CMK (cell line): ENCODE measurements at regions not wholly inside any gene's neighbourhood (a gene's known extent, or its start where the extent isn't known, plus 50 kb on each side); places are given as distances from the start of the nearest gene placed in this dataset.

Source experiments
- DNase-seq: peaks from one replicate; pipeline ENCODE4 v3.0.0-alpha.2; 2010; ENCODE audit warnings: low read depth

DNA sequence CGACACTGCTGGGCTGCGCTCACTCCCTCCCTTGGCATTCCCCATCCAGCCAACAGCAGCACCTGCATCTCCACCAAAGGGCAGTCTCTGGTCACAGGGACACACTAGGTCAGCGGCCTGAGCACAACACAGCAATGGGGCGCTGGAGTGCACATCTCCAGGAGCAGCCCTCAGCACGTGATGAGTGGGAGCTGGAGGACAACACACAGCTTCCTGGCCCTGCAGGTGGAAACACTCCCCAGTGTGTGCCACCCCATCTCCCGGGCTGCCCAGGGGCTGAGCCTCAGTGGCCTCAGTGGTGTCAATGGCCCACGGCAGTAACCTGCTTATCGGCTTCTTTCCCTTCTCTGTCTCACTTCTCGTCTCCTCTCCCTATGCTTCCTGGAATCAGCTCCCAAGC, 96.8 kb upstream of the VSTM2B start:
- no peak for DNase-seq

DNA sequence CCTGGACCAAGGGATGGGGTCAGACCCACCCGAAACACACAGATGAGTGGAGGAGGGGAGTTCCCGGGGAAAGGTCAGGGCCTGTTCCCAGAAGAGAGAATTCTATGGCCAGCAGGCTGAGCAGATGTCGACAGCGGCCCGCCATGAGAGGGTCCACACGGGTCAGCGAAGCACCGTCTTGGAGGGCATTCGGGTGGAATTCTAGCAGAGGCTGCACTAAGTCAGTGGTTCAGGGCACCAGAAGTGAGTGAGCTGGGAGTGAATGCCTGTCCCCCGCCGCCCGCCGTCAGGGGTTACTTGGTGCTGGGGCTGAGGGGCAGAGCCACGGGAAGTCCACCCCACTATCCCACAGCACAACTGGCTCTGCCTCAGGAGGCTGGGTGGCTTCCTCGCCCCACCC, 96.2 kb upstream of the VSTM2B start:
- DNase-seq, result no peak

DNA sequence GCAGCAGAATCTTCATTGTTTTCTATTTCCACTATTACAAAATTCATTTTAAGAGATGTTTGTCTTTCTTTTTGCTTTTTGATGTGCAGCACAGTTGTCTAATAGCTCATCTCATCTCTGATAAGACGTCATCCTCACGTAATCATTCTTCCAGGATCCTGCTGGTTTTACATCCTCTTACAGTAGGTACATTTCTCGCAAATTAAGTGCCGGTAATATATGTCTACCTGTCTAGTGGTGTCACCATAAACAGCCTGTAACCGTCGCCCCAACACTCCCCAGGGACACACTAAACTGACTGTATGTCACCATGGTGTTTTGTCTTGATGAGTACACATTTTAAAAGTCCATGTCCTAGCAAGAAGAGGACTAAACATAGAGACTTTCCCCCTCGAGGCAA, 94.5 kb upstream of the VSTM2B start:
- no peak for DNase-seq

DNA sequence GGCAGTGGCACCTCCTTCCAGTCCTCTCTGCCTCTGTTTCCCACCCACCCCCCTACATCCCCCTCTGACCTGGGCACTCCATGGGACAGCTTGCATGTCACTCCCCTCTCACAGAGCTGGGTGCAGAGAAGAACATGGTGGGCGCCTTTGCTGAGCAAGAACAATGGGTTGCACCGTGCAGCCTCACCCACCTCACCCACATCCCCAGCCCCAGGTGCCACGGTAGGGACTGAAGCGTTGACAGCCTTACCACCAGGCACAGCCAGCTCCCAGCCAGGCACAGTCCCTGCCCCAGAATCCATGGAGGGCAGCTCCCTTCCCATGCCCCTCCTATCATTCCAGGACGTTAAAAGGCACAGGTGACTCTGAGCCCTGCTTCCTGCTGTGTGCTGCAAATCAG, 93.1 kb upstream of the VSTM2B start:
- no peak for DNase-seq

DNA sequence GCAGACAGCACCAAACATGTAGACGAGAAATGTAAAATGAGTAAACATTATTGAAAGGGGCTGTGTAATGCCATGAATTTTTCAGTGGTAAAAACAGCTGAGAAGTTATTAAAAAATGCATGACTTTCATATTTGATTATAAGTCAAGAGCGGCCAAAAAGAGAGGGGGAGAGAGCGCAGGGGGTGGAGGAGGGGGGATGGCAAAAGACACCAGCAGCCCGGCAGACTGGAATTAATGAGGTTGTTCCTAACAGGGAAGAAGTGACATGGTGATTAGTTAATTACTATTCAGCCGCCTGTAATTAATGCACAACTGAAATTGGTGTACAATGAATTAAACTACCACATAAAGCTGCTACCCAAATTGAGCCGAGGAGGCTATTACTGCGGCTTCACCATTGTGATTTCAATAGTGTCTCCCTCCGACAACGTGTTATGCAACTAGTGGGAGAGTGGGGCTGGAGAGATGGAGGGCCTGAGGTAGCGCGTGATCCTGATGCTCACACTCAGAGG, 89.1 kb upstream of the VSTM2B start:
- no peak for DNase-seq

DNA sequence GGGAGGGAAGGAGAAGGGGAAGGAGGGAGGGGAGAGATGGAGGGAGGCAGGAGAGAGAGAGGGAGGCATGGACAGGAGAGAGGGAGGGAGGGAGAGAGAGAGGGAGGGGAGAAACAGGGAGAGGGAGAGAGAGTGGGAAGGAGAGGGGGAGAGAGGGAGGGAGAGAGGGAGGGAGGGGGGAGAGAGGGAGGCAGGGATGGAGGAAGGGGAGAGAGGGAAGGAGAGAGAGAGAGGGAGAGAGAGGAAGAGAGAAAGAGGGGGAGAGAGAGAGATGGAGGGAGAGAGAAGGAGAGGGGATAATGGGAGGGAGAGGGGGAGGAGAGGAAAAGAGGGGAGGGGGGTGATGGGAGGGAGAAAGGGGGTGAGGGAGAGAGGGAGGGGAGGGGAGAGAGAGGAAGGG, 86.8 kb upstream of the VSTM2B start:
- no peak for DNase-seq

DNA sequence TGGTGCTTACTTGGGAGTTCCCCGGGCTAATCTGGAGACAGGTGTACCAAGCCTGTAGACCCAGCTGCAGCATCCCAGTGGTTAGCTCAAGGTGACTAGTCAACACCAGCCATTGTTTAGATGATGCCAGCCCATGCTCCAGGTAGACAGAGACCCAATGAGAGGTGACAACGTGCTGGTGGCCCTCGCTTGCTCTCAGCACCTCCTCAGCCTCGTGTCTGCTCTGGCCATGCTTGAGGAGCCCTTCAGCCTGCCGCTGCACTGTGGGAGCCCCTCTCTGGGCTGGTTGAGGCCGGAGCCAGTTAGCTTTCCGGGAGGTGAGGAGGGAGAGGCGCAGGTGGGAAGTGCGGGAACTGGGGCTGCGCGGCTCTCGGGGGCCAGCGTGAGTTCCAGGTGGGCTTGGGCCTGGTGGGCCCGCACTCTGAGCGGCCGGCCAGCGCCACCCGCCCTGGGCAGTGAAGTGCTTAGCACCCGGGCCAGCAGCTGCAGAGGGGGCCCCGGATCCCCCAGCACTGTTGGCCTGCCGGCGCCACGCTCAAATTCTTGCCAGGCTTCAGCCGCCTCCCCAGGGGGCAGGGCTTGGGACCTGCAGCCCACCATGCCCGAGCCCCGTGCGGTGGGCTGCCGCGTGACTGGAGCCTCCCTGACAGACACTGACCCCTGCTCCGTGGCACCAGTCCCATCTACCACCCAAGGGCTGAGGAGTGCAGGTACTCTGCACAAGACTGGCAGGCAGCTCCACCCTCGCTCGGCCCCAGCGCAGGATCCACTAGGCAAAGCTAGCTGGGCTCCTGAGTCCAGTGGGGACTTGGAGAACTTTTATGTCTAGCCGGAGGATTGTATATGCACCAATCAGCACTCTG, 85.9 kb upstream of the VSTM2B start:
- DNase-seq, result no peak

DNA sequence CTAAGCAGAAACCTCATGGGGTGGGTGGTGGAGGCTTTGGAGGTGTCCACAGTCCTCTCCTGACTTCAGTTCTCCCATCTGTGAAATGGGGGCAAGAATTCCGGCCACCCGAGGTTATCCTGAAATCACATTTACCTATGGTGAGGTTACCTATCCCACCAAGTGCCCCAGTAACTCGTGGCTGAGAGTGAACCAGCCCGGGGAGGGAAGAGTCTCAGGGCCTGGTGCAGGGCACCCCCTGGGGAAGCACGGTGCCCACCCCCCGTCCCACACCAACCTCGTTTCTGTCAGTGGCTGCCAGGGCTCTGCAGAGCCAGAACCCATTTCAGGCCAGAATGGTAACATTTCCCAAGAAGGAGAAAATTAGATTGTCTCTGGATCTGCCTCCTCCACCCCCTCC, 83.7 kb upstream of the VSTM2B start:
- no peak for DNase-seq

DNA sequence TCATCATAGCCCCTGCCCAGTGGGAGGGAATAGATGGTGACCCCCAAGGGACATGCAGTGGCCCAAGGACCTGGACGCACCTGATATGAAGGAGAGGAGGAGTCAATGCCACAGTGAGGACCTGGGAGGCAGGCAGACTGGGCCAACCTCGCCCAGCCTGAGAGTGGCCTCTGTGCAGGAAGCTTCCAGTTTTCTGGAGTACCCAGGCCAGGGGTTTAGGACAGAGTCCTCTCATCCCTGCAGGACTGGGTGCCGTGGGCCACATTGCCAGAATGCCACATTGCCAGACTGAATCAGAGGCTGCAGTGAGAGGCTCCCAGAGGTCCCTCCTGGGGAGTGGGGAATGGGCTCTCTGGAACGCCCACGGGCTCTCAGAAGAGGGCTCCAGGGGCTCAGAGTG, 82.9 kb upstream of the VSTM2B start:
- no peak for DNase-seq

DNA sequence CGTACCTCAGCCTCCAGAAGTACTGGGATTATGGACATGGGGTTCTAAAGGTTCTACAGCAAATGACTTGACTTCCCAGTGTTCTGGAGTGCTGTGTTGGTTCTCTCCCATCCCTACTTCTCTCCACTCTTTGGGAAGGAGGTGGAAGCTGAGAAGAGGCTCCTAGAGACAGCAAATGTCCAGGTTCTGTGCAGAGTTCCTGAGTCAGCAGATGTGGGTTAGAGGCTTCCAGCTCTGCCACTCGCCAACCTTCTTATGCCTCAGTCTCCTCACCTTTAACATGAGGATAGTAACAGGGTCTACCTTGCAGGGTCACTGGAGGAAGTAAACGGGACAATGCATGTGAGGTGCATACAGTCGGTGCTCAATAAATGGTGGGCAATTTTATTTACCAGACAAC, 80.5 kb upstream of the VSTM2B start:
- no peak for DNase-seq

DNA sequence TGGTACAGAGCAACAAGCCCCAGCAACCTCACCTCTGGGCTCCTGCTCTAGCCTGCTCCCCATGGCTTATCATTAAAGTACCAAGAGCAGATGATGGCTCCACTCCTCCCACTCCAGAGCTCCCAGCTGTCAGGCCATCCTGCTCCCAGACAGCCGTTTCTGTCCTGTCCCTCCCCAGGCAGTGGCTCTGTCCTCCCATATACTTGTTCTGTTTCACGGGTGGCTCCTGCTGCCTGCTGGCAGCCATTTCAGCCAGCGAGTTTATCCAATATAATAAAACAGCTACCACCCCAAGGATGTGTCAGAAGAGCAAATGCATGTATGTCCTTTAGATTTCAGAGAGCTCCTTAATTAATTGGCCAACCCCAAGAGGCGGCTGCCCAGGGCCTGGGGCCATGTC, 79.4 kb upstream of the VSTM2B start:
- DNase-seq, result no peak

DNA sequence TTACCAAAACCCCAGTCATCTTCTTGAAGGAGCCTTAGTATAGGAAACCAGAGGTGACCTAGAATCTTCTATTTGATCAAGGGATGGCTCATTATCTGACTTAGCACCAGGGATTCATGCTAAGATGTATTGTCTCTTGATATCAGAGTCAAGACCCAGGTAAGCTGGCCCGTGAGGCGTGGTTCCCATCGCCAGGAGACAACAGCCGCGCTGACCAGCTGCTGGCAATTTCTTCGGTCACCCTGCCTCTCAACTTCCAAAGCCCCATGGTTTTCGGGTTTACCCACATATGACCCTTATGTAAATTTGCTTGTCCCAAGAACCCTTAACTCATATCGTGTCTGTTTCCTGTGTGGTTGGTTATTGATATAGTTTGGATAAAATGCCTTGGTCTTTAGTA, 77.7 kb upstream of the VSTM2B start:
- no peak for DNase-seq

DNA sequence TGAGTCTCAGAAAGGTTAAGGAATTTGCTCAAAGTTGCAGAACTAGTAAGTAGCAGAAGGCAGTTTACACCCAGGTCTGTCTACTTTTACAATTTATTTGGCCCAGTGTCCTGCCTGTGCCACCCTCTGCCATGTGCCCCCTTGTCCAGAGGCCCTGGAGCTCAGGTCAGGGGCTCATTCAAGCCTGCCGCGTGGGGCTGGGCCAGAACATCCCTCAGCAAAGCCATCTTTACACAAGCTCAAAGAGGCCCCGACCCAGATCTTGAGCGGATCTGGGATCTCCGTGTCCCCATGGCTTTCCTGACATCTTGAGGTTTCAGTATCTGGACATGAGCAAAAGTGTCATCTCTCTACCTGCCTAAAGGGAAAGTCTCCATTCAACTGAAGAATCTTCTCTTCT, 76.4 kb upstream of the VSTM2B start:
- DNase-seq, result no peak

DNA sequence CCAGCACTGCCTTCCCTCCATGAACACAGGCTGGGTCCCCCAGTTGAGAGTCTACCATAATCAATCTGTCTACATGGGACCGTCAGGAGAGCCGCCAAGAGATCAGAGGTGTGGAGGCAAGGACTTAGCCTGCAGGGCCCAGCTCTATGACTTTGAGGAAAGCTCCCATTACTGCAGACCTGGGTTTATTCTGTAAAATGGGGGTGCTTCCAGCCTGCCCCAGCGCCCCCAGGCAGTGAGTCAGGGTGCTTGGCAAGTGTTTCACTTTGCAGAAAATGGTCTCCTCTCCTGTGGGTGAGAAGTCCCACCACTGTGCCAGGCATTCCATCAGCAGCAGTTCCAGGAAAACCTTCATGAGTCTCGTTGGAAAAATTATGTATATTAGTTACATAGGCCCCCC, 75.5 kb upstream of the VSTM2B start:
- DNase-seq, result no peak

DNA sequence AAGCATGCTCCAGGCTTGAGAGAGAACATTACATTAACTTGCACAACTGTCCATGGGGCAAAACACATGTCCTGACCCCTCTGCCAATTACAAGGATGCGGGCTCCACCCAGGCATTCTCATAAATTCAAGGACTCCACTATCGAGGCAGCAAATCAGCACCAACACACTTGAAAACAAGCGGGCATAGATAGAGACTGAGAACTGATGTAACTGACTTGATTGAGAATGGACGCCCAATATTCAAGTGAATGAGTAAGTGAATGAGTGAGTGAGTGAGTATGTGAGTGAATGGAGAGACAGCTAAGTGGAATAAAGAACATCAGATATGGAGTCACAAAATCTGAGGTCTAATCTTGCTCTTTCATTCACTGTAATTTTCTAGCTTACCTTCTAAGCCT, 75.0 kb upstream of the VSTM2B start:
- no peak for DNase-seq

DNA sequence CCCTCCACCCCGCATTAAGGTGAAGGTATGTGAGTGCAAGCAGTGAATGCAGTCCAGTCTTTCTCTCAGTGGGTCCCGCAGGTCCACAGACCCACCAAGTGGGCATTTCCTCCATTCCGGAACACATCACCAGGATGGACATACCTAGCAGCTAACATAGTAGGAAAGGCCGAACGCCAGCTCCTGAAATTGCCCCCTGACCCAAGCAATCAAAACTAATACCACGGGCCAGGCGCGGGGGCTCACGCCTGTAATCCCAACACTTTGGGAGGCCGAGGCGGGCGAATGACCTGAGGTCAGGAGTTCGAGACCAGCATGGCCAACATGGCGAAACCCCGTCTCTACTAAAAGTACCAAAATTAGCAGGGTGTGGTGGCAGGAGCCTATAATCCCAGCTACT, 71.7 kb upstream of the VSTM2B start:
- no peak for DNase-seq

DNA sequence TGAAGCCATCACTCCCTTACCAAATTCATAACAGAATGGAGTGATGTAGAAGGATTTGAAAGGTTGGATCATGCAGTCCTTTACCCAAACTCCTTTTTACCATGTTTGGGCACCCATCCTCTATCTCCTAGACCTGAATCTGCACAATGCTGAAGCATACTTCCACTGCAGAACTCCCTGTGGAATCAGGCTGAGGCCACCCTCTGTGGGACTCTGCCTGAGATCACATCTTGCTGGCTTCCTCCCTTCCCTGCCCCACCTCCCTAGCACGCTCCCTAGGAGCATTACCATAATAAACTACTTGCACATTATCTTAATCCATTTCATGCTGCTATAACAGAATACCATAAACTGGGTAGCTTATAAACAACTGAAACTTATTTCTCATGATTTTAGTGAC, 68.4 kb upstream of the VSTM2B start:
- no peak for DNase-seq

DNA sequence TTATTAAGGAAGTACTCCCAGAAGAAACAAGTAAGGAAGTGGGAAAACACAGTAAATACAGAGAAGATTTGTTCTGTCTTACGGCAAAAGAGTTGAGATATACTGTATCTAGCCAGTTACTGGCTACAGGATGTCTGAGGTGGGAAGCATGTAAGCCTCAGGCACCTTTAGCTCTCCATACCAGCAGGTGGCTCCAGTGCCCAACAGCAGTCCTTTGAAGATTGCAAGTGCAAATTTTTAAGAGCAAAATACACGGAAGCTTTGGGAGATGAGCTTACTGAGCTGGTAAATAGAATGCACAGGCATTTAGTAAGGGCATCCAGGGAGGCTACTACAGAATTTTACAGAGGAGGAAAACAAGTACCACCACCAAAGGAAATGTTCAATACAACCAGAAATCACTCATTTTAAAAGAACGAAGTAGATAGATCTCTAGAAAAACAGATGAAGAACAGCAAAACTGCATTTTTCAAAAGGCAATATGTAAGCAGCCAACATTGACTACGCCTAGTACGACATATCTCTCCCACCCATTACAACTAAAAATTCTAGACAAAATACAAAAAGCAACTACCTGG, 57.9 kb upstream of the VSTM2B start:
- DNase-seq, result no peak

DNA sequence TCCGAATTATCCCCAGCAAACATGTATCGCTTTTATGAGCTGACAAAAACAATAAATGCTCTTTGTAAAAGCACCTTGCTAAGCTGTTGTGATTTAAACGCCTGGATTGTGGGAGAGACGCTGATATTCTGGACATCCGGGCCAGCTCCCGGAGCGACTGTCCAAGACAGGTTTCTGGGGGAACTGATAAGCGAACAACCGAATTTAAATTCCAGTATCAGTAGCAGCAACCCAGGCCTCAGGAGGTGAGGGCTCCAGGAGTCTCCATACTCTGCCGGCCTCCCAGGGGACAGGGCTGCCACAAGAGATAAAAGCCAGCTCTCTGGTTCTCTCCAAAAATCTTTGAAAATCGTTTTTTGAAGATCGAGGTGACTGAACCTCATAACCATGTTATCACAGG, 50.3 kb upstream of the VSTM2B start:
- DNase-seq, result no peak
